Smooth muscle cell (in vitro differentiated cells): ENCODE measurements at regions not wholly inside any gene's neighbourhood (a gene's known extent, or its start where the extent isn't known, plus 50 kb on each side); places are given as distances from the start of the nearest gene placed in this dataset.

Experiments used
- DNase-seq: peaks from one replicate; lab custom pipeline; 2025; ENCODE audit not compliant: unreplicated experiment; lab: John Stamatoyannopoulos, UW
- H2AFZ ChIP-seq: fragments of 200-600 bp; sonication (generic); 2 replicates; pipeline ENCODE4 v1.6.0; 2016; ENCODE audit warnings: antibody characterized with exemption, low read depth, mild to moderate bottlenecking
- H3F3A ChIP-seq: fragments of 200-600 bp; sonication (generic); 2 replicates; pipeline ENCODE4 v1.6.0; 2017; ENCODE audit warnings: antibody characterized with exemption, low read depth
- H3K27ac ChIP-seq: fragments of 200-600 bp; sonication (generic); 2 replicates; pipeline ENCODE4 v1.5.1; 2016; ENCODE audit warnings: low read depth, mild to moderate bottlenecking
- H3K27me3 ChIP-seq: fragments of 200-600 bp; sonication (generic); 2 replicates; pipeline ENCODE4 v1.6.1; 2016; ENCODE audit warnings: low read depth, mild to moderate bottlenecking
- H3K36me3 ChIP-seq: fragments of 200-600 bp; sonication (generic); 2 replicates; pipeline ENCODE4 v1.5.1; 2016; ENCODE audit warnings: low read depth
- H3K4me1 ChIP-seq: fragments of 200-600 bp; sonication (generic); 2 replicates; pipeline ENCODE4 v1.5.1; 2016; ENCODE audit warnings: low read depth
- H3K4me2 ChIP-seq: fragments of 200-600 bp; sonication (generic); 2 replicates; pipeline ENCODE4 v1.6.0; 2016; ENCODE audit warnings: mild to moderate bottlenecking
- H3K4me3 ChIP-seq: fragments of 200-600 bp; sonication (generic); 2 replicates; pipeline ENCODE4 v1.5.1; 2016; ENCODE audit warnings: mild to moderate bottlenecking
- H3K79me2 ChIP-seq: fragments of 200-600 bp; sonication (generic); 2 replicates; pipeline ENCODE4 v1.6.0; 2016; ENCODE audit warnings: low read depth, mild to moderate bottlenecking
- H3K9ac ChIP-seq: fragments of 200-600 bp; sonication (generic); 2 replicates; pipeline ENCODE4 v1.6.0; 2016; ENCODE audit warnings: low read depth
- H3K9me3 ChIP-seq: fragments of 200-600 bp; sonication (generic); replicated peaks from 2 replicates; pipeline ENCODE4 v1.5.1; 2016; ENCODE audit warnings: low read depth
- H4K20me1 ChIP-seq: fragments of 200-600 bp; sonication (generic); 2 replicates; pipeline ENCODE4 v1.6.0; 2016; ENCODE audit warnings: low read depth
- CTCF ChIP-seq: fragments of 200-600 bp; sonication (generic); IDR thresholded peaks from 2 replicates; pipeline ENCODE4 v1.5.1; 2017; ENCODE audit warnings: borderline replicate concordance, mild to moderate bottlenecking, antibody characterized with exemption; ENCODE audit not compliant: insufficient read depth, poor library complexity, severe bottlenecking
- WGBS: methylation state at CpG from one replicate; pipeline ENCODE4 v1.1.7; 2016; ENCODE audit warnings: low lambda C conversion rate; 5-methylcytosine and 5-hydroxymethylcytosine counted together

- Histone ChIP-seq H3K27me3 (no peaks in the 10 kb centered on the region), H2AFZ (no peak overlapping the region), H3K79me2 (no peaks in the 10 kb centered on the region), H3K4me1 (no peaks in the 10 kb centered on the region), H3K9ac (no peak overlapping the region), H3K4me3 (no peak overlapping the region), H3K27ac (no peak overlapping the region), H3K9me3 (no peaks in the 10 kb centered on the region), H3K36me3 (no peaks in the 10 kb centered on the region), H3K4me2 (no peak overlapping the region), H3F3A (no peaks in the 10 kb centered on the region), H4K20me1 (no peaks in the 10 kb centered on the region)
- TF ChIP-seq CTCF = no peak
- no peak for DNase-seq
- WGBS = 96% methylated on average over 6 of the region's 6 CpGs
These were observed 250.8 kb downstream of the EN1 start for GRCh38 chr2:118596620-118597019.

GRCh38 chr2:118593257-118593656 lies 254.2 kb downstream of the EN1 start:
- no peak overlapping the region for H2AFZ ChIP-seq
- no peak for DNase-seq
- no peak overlapping the region for H3K4me2 ChIP-seq
- H3K79me2 ChIP-seq = no peaks in the 10 kb centered on the region
- no peak overlapping the region for H3K4me3 ChIP-seq
- no peak overlapping the region for H3K27ac ChIP-seq
- H3K9ac ChIP-seq = no peak overlapping the region
- no peaks in the 10 kb centered on the region for H3F3A ChIP-seq
- TF ChIP-seq CTCF = no peak
- whole genome bisulfite sequencing = 89% methylated on average over 1 of the region's 1 CpG
- no peaks in the 10 kb centered on the region for H3K9me3 ChIP-seq
- no peaks in the 10 kb centered on the region for H3K36me3 ChIP-seq
- no peaks in the 10 kb centered on the region for H4K20me1 ChIP-seq
- no peaks in the 10 kb centered on the region for H3K27me3 ChIP-seq
- H3K4me1 ChIP-seq = no peaks in the 10 kb centered on the region

- Histone ChIP-seq H3K4me3 (no peak overlapping the region), H3K27ac (no peak overlapping the region), H3K4me2 (no peak overlapping the region), H3K36me3 (no peaks in the 10 kb centered on the region), H2AFZ (no peak overlapping the region), H4K20me1 (no peaks in the 10 kb centered on the region), H3K27me3 (no peaks in the 10 kb centered on the region), H3F3A (no peaks in the 10 kb centered on the region), H3K9ac (no peak overlapping the region), H3K4me1 (no peaks in the 10 kb centered on the region), H3K9me3 (no peaks in the 10 kb centered on the region), H3K79me2 (no peaks in the 10 kb centered on the region)
- no peak for TF ChIP-seq CTCF
- DNase-seq = no peak
- 89% methylated on average over 7 of the region's 7 CpGs for WGBS
These were observed 256.2 kb downstream of the EN1 start for GRCh38 chr2:118591223-118591622.

GRCh38 chr2:118589721-118590120 lies 257.7 kb downstream of the EN1 start:
- no peak for TF ChIP-seq CTCF
- H3K4me2 ChIP-seq = no peak overlapping the region
- DNase-seq = no peak

More at GRCh38 chr2:118589721-118590120, 257.7 kb downstream of the EN1 start:
- H2AFZ ChIP-seq = no peak overlapping the region
- H3K36me3 ChIP-seq = no peaks in the 10 kb centered on the region
- no peak overlapping the region for H3K9ac ChIP-seq
- 91% methylated on average over 3 of the region's 3 CpGs for WGBS
- no peaks in the 10 kb centered on the region for H4K20me1 ChIP-seq
- no peaks in the 10 kb centered on the region for H3K79me2 ChIP-seq
- H3K27me3 ChIP-seq = no peaks in the 10 kb centered on the region
- H3K4me1 ChIP-seq = peaks cover 1% of the 10 kb centered on the region
- H3K9me3 ChIP-seq = no peaks in the 10 kb centered on the region
- no peak overlapping the region for H3K27ac ChIP-seq
- H3F3A ChIP-seq = no peaks in the 10 kb centered on the region
- no peak overlapping the region for H3K4me3 ChIP-seq
